ENCODE measurements at regions not wholly inside any gene's neighbourhood (a gene's known extent, or its start where the extent isn't known, plus 50 kb on each side); places are given as distances from the start of the nearest gene placed in this dataset.

GRCh38 chr6:87824958-87825491 is 123.0 kb upstream of the AKIRIN2 start:
- TF ChIP-seq CTCF (IDR thresholded peaks at IDR 0.05; ENCODE audit: unreplicated experiment), result no peak
- no peak for DNase-seq (ENCODE audit: low spot score, unreplicated experiment)
- H3K27ac Mint-ChIP-seq, result no peak overlapping the region
- H3K27me3 Mint-ChIP-seq, result peaks cover 4% of the 10 kb centered on the region
- H3K4me1 Mint-ChIP-seq (ENCODE audit: low read depth), result peaks cover under 1% of the 10 kb centered on the region
- H3K36me3 Mint-ChIP-seq (ENCODE audit: insufficient read depth), result no peaks in the 10 kb centered on the region
- peaks cover 3% of the 10 kb centered on the region for H3K9me3 Mint-ChIP-seq (ENCODE audit: low read depth)
- H3K4me3 Mint-ChIP-seq (ENCODE audit: low read depth), result no peak overlapping the region

GRCh38 chr6:87822011-87822410 is 120.0 kb upstream of the AKIRIN2 start:
- no peaks in the 10 kb centered on the region for H3K36me3 Mint-ChIP-seq (ENCODE audit: insufficient read depth)
- H3K27me3 Mint-ChIP-seq, result no peaks in the 10 kb centered on the region
- H3K4me1 Mint-ChIP-seq (ENCODE audit: low read depth), result no peaks in the 10 kb centered on the region
- TF ChIP-seq CTCF (IDR thresholded peaks at IDR 0.05; ENCODE audit: unreplicated experiment), result no peak
- H3K9me3 Mint-ChIP-seq (ENCODE audit: low read depth), result no peaks in the 10 kb centered on the region
- DNase-seq (ENCODE audit: low spot score, unreplicated experiment), result no peak
- H3K27ac Mint-ChIP-seq, result no peak overlapping the region
- H3K4me3 Mint-ChIP-seq (ENCODE audit: low read depth), result no peak overlapping the region

GRCh38 chr6:87820343-87820984 is 118.4 kb upstream of the AKIRIN2 start:
- DNase-seq (ENCODE audit: low spot score, unreplicated experiment), result no peak
- Mint-ChIP-seq H3K27me3 (no peaks in the 10 kb centered on the region), H3K27ac (no peak overlapping the region), H3K4me3 (ENCODE audit: low read depth) (no peak overlapping the region), H3K9me3 (ENCODE audit: low read depth) (no peaks in the 10 kb centered on the region), H3K36me3 (ENCODE audit: insufficient read depth) (no peaks in the 10 kb centered on the region), H3K4me1 (ENCODE audit: low read depth) (no peaks in the 10 kb centered on the region)
- TF ChIP-seq CTCF (IDR thresholded peaks at IDR 0.05; ENCODE audit: unreplicated experiment), result no peak

GRCh38 chr6:87817183-87817582 is 115.2 kb upstream of the AKIRIN2 start:
- TF ChIP-seq CTCF (IDR thresholded peaks at IDR 0.05; ENCODE audit: unreplicated experiment), result no peak
- Mint-ChIP-seq H3K4me3 (ENCODE audit: low read depth) (no peak overlapping the region), H3K4me1 (ENCODE audit: low read depth) (no peaks in the 10 kb centered on the region), H3K27ac (no peak overlapping the region), H3K9me3 (ENCODE audit: low read depth) (no peaks in the 10 kb centered on the region), H3K36me3 (ENCODE audit: insufficient read depth) (no peaks in the 10 kb centered on the region), H3K27me3 (no peaks in the 10 kb centered on the region)
- no peak for DNase-seq (ENCODE audit: low spot score, unreplicated experiment)

GRCh38 chr6:87815449-87815848 is 113.4 kb upstream of the AKIRIN2 start:
- Mint-ChIP-seq H3K9me3 (ENCODE audit: low read depth) (no peaks in the 10 kb centered on the region), H3K27me3 (no peaks in the 10 kb centered on the region), H3K27ac (no peak overlapping the region), H3K36me3 (ENCODE audit: insufficient read depth) (no peaks in the 10 kb centered on the region), H3K4me3 (ENCODE audit: low read depth) (no peak overlapping the region), H3K4me1 (ENCODE audit: low read depth) (no peaks in the 10 kb centered on the region)
- DNase-seq (ENCODE audit: low spot score, unreplicated experiment), result no peak
- no peak for TF ChIP-seq CTCF (IDR thresholded peaks at IDR 0.05; ENCODE audit: unreplicated experiment)
